ENCODE measurements at regions not wholly inside any gene's neighbourhood (a gene's known extent, or its start where the extent isn't known, plus 50 kb on each side); places are given as distances from the start of the nearest gene placed in this dataset.

DNA sequence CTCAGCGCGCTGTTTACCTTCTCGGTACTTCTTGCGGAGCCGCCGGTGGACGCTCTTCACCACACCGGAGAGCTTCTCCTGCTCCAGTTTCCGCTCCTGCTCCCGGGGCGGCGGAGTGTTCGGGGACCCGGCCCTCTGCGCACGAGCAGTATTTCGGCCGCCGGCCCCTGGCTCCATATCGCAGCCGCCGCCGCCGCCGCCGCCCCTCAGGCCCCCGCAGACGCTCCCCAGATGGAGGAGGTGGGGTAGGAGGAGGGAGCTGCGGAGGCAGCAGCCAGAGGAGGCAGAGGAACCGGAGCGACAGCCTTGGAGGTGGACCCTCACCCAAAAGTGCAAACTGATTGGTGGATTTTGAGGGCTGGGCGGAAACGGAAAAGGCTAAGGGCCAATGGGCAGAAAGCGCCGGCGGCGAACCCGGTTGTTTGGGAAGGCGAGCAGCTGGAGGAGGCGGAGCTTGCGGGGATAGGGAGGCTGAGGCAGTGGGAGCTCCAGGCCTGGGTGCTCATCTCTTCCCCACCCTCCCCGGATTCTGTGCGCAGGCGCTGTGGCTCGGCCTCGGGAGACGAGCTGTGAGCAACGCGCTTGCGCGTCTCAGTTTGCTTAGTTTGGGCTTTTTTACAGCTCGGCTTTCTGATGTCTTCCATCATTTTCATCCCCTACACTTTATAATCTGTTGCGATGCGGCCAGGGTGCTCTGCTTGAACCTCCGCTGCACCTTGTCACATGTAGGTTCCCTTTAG lies 146.9 kb downstream of the GPR85 start (continued):
- TF ChIP-seq NANOG (IDR thresholded peaks at IDR 0.05; ENCODE audit: insufficient read depth, low read depth, low read length, poor library complexity, severe bottlenecking) (peak; percentile 40), TCF12 (IDR thresholded peaks at IDR 0.05; ENCODE audit: low read depth, low read length) (no peak), POU5F1 (IDR thresholded peaks at IDR 0.05; ENCODE audit: low read depth, low read length) (no peak), ATF2 (IDR thresholded peaks at IDR 0.05; ENCODE audit: low read length) (no peak), SIRT6 (IDR thresholded peaks at IDR 0.05; ENCODE audit: low read length) (no peak), RBBP5 (IDR thresholded peaks at IDR 0.05; ENCODE audit: borderline replicate concordance, low read depth, low read length) (peak; percentile 91), CEBPB (IDR thresholded peaks at IDR 0.05; ENCODE audit: low read depth, low read length) (no peak), CHD2 (IDR thresholded peaks at IDR 0.05; ENCODE audit: low read length) (peak; percentile 84), ASH2L (IDR thresholded peaks at IDR 0.05; ENCODE audit: low read length) (peak; percentile 97), NRF1 (IDR thresholded peaks at IDR 0.05; ENCODE audit: low read depth, low read length) (peak; percentile 90), SP2 (IDR thresholded peaks at IDR 0.05; ENCODE audit: low read length) (peak; percentile 62), TEAD4 (IDR thresholded peaks at IDR 0.05; ENCODE audit: low read depth, low read length) (no peak), SIN3A (conservative IDR thresholded peaks at IDR 0.05 in 1 of 2, IDR thresholded peaks at IDR 0.05 in 1 of 2; ENCODE audit: low read depth in 1 of 2, low read length in 2 of 2) (peak in 1 of 2 experiments; percentile 63; a peak in 2 of 4 replicates), TBP (IDR thresholded peaks at IDR 0.05; ENCODE audit: low read depth, low read length) (peak; percentile 51; the same call in 1 of the 2 replicates), YY1 (IDR thresholded peaks at IDR 0.05; ENCODE audit: low read depth, low read length) (peak; percentile 6; the same call in 1 of the 2 replicates), CBX8 (IDR thresholded peaks at IDR 0.05; ENCODE audit: borderline replicate concordance, low read depth, low read length) (no peak), KDM4A (IDR thresholded peaks at IDR 0.05; ENCODE audit: low read depth, low read length, severe bottlenecking) (peak; percentile 68), E2F6 (IDR thresholded peaks at IDR 0.05) (no peak)
- TF ChIP-seq, protein P1, sequence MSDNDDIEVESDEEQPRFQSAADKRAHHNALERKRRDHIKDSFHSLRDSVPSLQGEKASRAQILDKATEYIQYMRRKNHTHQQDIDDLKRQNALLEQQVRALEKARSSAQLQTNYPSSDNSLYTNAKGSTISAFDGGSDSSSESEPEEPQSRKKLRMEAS (IDR thresholded peaks at IDR 0.05): peak; percentile 73
- TF ChIP-seq, protein P2, sequence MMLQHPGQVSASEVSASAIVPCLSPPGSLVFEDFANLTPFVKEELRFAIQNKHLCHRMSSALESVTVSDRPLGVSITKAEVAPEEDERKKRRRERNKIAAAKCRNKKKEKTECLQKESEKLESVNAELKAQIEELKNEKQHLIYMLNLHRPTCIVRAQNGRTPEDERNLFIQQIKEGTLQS (IDR thresholded peaks at IDR 0.05; ENCODE audit: insufficient read depth, low read depth, low read length): 0 out of 2 replicates have a peak, but pooled peaks have one; percentile 11
